GM03348 (cell line): ENCODE measurements at regions not wholly inside any gene's neighbourhood (a gene's known extent, or its start where the extent isn't known, plus 50 kb on each side); places are given as distances from the start of the nearest gene placed in this dataset.

Source experiments
- DNase-seq: peaks from one replicate; pipeline ENCODE4 v3.0.0; 2012; ENCODE audit warnings: low spot score

DNA sequence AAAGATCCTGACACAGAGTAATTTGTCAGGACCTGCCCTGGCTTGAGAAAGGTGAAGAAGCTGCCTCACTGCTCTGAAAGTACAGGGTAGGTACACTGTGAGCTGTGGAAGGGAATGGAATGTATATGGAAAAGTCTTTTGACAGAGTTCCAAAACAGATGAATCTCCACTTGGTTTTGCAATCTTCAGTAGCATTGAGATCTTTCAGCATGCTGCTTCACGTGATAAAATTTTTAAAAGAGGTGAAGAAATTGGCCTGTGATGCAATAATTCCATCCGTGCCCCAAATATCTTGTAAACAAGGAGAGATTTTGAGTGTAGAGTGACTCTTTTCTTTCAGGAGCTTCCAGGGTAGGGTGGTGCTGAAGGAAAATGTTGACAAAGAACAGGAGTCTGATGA, 123.1 kb downstream of the OSR1 start:
- DNase-seq: peak; percentile 69

DNA sequence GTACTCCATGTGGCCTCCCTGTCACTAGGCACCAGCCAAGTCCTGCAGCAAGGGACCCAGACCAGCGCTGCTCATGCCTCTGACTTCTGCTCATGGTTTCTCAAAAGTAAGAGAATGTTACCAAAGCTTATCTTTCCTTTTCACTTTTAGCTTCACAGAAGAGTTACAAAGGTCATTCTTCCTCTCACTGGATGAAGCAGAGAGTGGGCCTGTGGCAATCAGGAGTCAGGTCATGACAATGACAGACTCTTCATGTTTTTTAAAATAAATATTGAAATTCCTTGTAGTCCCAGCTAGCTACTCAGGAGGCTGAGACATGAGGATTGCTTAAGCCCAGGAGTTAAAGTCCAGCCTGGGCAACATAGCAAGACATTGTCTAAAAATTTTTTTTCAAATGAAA, 126.1 kb downstream of the OSR1 start:
- no peak for DNase-seq

DNA sequence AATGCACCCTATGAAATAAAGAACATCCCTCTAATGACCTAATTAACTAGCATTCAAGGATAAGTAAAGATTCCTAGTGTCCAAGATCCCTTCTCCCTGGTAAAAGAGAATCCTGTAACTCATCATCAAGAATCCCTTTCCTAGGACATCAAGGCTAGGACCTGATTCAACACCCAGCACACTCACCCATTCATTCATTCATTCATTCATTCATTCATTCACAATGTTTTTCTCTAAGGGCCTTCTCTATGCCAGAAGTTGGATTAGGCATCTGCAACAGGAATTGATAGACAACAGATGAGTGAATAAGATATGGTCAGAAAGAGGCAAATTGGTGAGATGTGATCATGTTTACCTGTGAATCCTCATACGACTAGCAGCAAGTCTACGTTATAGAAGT, 126.8 kb downstream of the OSR1 start:
- DNase-seq: no peak

DNA sequence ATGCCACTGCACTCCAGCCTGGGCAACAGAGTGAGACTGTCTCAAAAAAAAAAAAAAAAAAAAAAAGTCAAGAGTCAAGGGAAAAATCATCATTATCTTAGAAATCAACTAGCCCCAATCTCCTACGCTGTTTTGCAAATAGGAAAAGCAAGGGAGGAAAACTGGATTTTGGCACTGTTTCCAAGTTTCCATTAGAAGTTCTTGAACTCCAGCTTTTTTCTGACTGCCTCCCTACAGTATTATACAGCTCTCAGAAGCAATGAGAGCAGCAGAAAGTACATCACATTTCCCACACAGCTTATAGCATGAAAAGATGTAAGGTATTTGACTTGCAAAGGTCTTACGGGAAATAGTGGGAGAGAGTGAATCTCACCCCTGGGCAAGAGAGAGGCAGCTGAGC, 127.8 kb downstream of the OSR1 start:
- DNase-seq: no peak

DNA sequence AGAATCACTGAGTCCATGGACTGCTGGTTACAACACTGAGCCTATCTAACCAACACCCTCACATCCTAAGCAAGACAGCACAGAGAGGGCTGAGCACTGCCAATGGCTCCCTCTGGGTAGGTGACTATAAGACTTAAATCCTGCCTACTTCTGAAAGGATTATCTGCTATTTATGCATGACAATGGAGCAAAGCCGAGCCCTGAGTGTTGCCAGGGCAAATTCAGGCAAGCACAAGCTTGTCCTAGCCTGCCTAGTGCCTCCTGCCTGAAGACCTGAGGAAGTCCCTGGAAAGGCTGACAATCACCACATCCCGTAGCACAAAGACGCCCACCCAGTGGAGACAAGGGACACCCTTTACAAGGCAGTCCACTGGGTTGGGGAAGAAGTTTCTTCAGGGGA, 129.7 kb downstream of the OSR1 start:
- no peak for DNase-seq

DNA sequence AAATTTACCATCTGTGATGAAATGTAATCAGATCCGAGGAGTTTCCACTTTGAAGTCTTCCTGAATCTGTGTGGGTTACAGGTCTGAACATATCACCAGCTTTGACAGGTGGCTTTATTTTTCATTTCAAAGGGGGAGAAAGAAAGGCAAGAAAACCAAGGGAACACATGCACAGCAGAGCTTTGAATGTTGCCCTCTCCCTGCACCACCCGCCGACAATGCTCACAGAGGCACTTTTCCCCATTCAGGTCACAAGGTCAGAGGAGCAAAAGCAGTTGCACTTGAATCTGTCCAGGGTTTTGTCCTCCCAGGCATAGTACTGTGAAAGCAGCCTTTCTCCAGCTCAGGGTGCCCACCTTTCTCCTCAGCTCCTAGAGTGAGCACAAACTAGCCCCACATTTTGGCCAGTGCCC, 130.2 kb downstream of the OSR1 start:
- no peak for DNase-seq

DNA sequence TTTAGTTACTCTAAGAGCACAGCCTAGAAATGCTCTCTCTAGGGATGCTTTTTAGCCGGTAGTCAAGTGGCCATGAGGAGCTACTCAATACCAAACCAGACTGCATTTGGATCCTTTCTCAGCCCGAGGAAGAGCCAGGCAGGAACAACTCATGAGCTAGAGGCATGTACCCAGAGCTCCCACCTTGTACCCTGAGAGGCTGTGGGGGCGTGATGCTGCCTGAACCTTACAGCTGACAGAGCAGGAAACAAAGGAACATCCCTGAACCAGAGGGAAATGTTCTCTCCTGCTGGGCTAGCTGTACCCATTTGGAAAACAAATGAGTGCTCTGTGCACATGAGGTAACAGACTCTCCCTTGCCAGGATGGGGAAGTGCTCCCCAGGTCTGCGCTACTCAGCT, 131.6 kb downstream of the OSR1 start:
- no peak for DNase-seq

DNA sequence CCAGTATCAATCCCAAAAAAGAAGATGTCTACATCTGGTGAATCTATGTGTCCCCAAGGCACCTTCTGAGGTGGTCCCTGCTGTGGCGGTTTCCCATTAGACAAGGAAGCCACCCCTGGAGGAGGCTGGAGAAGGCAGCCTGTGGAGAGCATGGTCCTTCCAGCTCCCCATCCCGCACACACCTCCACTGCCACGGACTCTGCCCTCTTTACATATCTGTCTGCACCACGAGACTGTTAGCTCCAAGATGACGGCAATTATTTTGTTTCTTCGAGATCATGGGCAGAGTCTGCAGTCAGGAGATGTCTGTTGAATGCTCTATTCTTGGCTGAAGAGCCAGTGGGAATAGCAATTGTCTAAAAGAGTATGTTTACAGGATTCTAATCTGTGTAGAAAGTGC, 132.0 kb downstream of the OSR1 start:
- no peak for DNase-seq

DNA sequence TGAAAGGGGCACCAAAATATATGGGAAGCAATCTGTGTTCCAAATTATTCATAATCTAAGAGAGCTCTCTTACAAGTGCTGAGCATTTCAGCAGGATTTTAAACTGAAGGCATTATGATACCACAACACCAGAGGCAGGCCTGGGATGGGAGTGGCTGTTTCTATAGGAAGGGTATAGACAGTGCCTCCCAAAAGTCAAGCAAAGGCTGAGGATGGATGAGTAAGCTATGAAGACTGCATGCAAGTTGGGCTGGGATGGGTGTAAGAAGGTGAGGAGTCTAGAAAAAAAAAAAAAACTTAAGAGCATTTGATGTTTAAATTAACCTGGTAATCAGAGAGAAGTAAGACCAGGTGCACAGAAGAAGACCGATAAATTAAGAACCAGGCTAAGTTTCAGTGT, 132.5 kb downstream of the OSR1 start:
- no peak for DNase-seq

DNA sequence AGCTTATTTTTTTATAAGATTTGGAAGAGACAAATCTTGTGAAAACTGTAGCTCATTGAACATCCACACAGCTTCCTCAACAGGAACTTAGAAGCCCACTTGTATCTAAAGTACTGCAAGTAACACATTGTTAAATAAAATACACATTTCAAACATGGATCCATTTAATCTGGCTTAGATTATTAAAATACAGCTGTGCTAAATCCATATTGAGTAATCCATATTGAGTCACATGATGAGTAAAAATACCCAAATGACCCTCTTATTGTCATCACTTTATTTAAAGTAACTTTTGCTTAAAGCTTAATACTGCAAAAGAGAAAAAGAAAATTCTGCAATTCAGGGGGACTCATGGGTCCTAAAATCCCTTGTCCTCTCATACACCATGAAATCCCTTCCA, 133.3 kb downstream of the OSR1 start:
- DNase-seq: no peak

DNA sequence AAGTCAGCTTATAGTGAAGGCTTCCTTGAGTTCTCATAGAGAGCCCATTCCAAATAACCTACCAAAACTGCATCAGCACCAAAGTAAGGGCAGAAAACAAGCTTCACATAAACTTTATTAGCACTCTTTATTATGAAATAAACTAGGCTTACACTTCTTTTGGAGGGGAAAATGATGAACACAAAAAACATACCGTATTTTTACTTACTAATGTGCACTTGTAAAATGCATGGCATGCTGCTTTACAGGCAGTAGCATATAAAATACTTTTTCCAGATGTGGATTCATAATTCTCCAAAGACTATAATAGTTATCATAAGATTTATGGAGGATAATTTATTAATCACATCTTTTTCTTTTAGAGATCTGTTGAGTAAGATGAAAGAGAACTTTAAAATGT, 133.9 kb downstream of the OSR1 start:
- DNase-seq: no peak

DNA sequence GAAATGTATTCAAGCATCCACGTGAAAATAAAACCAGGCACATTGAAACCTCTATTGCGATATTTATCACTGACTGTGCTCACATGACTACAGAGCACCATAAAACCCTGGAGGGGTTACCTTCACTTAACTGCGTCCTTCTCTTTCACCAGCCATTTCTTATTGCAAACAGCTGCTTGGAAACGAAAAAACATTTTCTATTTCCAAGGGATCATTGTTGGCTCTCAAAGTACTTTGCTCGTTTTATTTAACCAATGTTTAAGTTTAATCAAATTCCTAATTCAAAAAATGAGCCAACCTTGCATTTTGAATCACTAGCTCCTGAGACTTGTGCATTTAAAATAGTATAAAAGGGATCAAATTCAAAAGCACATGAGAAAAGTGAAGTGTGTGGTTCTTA, 134.4 kb downstream of the OSR1 start:
- no peak for DNase-seq

DNA sequence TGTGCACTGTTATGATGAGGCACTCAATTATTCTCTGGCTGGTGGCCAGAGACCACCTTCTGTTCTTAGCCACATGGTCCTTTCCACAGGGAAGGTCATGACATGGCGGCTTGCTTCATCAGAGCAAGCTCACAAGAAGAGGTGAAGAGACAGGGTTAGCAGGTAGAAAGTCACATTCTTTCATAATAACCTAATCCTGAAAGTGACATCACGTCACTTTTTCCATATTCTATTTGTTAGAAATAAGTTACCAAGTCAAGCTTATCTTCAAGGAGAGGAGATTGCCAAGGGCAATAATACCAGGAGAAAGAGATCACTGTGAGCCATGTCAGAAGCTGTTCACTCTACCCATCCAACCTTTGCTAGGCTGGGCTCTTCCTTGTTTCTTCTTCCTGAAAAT, 139.4 kb downstream of the OSR1 start:
- DNase-seq: no peak

DNA sequence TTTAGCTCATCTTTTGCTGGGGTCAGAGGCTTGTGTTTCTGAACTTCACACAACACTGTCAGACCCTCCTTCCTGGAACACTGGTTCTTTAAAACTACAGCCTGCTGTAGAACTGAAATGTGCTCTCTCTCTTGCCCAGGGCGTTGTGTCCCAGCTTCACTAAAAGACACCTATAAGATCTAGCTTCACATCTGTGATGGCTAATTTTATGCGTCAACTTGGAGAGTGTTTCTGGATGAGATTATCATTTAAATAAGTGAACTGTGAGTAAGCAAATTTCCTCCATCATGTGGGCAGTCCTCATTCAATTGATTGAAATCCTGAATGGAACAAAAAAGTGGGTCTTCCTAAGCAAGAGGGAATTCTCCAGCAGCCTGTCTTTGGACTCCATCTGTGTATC, 140.3 kb downstream of the OSR1 start:
- no peak for DNase-seq

DNA sequence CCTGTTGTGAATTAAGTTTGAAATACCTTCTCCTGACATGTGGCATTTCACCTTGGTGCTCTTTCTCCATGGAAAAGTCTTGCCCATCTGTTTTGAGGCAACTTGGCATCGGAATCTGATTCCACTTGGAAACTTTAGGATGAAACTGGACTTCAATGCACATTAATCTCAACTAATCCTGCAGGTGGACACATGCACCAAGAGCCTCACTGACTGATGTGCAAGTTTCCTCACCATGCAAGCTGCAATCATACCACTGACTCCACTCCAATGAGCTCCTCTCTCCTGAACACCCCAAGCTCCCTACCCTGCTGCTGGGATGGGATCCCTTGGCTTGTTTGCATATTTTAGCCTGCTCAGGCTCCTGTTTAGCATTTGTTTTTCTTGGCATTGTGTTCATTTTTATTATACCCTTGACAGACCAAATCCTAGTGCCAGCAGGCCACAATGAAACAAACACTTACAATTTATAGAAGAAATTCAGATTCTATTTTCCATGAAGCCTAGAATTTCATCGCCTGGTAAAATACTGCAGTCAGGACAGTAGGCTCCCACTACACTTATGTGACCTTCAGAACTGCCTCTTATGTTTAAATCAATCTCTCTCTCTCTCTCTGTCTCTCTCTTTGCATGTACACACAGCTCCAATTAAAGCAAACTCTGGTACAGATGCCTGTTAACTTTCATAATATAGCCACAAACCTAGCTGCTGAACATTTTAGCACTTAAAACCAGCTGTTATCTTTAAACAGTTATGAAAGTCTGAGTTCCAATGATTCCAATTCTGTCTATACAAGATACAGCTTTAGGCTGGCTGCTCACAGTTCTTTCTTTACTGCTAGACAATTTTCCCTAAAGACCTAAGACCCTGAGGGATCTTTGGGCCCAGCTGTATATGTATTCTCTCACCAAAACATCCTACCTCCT, 141.5 kb downstream of the OSR1 start:
- DNase-seq: no peak

DNA sequence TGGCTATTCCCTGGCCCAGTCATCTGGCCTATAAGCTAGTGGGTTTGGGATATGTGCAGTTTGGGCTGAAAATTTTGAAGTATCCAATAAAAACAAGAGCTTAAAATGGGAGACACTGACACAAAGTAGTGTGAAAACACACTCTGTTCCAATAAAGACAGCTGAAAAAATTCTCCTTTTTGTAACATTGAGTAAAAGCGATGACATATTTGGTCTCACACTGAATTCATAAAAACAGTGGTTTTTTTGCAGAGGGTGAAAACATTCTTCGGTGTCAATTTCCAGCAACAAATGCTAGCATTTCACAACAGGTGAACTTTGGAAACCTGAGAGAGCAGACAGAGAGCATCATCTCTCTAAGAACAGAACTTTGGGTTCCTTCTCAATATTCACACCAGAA, 142.2 kb downstream of the OSR1 start:
- DNase-seq: no peak

DNA sequence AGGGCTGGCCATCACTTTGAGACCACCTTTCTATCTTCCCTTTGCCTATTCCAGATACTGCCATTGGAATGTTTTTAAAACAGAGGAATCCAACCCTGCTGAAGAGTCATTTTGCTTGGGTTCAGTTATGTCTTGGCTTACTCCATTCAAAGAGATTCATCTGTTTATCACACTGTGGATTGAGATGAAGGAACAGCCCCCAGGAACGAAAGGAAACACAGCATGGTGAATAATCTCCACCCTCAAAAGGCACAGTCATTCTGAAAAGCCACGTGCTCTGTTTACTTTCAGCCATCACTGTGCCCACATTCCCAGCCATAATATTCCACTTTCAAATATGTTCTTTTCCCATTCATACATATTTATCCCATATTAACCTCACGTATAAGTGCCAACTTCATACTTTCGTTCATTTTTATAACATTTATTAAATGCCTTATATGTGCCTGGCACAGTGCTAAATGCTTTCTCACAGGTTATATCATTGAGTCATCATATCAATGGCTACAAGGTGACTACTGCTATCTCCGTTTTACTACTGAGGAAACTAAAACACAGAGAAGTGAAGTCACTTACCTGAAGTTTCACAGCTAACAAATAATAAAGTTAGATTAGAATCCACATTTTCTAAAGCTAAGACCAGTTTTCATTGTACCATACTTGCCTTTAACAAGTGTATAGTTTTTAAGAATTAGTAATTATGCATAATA, 143.6 kb downstream of the OSR1 start:
- no peak for DNase-seq

DNA sequence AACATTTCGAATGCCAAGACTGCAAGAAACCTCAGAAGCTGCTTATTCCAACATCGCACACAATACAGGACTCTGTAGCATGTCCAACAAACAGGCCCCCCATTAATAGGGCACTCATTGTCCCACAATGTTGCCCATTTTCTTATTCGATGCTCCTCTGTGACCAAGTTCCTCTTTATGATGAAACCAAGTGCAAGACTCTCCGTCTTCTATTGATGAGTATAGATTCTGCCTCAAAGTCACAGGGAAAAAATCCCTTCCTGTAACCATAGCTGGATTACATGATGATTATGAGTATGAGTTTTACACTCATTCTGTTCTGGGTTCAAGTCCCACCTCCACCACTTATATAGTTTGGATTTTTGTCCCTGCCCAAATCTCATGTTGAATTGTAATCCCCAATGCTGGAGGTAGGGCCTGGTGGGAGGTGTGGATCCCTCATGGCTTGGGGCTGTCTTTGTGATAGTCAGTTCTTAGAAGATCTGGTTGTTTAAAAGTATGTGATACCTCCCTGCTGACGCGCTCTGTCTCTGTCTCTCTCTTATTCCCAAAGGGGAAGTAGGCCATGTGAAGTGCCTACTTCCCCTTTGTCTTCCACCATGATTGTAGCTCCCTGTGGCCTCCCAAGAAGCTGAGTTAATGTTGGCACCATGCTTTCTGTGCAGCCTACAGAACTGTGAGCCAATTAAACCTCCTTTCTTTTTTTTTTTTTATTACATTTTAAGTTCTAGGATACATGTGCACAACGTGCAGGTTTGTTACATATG, 148.7 kb downstream of the OSR1 start:
- DNase-seq: no peak

DNA sequence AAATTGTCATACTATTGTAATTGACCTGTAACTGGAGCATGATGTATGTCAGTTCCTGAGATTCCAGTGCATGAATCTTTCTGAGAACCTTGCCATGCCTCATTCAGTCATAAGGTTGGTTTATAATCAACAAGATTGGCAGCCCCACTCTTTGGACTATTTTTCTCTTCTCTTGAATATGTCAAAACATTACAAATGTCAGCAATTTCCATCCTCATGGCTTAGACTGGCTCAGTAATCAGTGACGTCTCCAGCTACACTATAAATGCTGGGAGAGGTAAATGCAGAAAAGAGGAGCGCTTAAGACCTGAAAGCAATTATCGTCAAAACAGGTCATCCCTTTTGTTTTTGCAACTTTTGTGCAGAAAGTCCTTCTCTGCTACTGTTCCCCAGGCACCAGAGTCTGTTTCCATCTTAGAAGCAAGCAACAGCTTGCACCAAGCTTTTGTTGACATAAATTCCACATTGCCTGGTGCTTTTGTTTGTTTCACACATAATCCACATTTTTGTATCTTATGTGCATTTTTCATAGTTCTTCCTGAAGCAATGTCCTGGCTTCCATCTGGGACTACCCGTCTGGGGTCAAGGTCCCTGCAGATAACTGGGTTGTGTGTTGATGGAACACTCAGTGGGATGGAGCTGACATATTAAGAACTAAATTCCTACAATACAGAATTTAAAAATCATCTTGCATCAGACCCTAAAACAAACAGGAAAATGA, 149.8 kb downstream of the OSR1 start:
- no peak for DNase-seq

DNA sequence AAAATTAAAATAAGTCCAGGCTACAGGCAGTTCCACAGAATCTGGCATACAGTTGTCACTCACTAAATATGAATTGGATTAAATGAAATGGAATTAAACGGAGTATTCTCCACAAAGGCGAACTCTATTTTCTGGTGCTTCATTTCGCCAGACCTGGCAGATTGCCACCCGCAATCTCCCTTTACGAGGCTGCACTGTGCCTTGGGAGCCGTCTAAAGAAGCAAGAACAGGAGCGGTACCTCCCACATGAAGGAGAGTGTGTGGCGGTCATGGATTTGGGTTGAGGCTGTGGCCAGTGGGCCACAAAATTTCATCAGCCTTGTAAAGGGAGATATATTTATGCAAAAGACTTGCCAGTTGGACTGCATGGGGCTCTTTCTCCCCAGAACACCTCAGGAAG, 151.0 kb downstream of the OSR1 start:
- no peak for DNase-seq

DNA sequence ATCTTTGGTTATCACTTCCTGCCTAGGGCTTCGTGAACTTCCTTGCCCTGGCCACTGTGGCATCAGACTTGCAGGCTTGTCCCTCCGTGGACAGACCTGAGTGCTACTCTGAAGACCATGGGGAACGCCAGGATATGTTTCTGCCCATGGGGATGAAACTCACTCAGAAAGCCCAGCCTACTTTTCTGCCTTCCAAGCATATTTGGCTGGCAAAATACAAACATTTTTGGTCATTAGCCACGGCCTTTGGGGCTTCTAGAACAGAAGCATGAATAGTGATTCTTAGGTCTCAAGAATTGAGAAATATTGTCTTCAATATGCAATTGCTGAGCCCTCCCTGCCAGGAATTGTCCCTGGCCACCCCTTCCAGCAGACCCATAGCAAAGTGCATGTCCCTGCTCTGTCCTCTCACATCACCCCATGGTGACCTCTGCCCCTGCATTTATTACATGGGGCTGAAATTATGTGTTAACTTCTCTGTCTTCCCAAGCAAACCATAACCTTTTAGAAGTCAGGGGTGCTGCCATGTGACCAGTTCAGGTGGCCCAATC, 152.4 kb downstream of the OSR1 start:
- DNase-seq: peak; percentile 42

DNA sequence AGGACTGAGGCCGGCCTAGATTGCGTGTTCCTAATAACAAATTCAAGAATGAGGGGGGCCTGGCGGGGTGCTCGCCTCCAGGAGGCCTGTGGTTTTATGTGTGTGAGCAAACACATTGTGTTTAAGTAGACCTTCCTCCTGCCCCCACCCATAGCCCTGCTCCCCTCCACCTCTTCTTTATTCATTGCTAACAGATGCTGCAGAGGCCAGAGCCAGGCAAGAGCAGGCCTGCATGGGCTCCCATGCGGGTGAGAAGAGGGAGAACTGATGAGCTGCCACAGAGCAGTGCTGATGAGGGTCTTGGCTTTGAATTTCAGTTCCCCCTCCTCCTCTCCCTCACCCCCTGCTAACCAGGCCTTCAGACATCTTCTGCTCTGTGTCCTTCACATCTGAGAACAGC, 154.6 kb downstream of the OSR1 start:
- DNase-seq: no peak
